Heart right ventricle (tissue), 16 donors: ENCODE measurements at regions not wholly inside any gene's neighbourhood (a gene's known extent, or its start where the extent isn't known, plus 50 kb on each side); places are given as distances from the start of the nearest gene placed in this dataset.

ENCODE experiments used
- ATAC-seq, 8 donors: fragments of 200-7000 bp; cut with Tn5 transposase; one replicate each; pipeline ENCODE4 v1.9.1; 2020; ENCODE audit warnings: mild to moderate bottlenecking in 8 of 8, moderate library complexity in 8 of 8, moderate number of reproducible peaks in 1 of 8
- DNase-seq, 2 donors: peaks; one replicate each; pipeline ENCODE4 v3.0.0-alpha.2; 2020
- H3K27ac ChIP-seq, 10 donors: fragments of 200-600 bp; sonication (generic) in 2 of 10; one replicate each; pipeline versions ENCODE4 v1.5.0 to v1.8.0; 2020 to 2022; ENCODE audit warnings: mild to moderate bottlenecking in 3 of 10
- H3K27me3 ChIP-seq, 7 donors: fragments of 200-600 bp; one replicate each; pipeline ENCODE4 v1.8.0; 2021 to 2022; ENCODE audit warnings: mild to moderate bottlenecking in 2 of 7
- H3K36me3 ChIP-seq, 9 donors: fragments of 200-600 bp; sonication (generic) in 1 of 9; one replicate each; pipeline versions ENCODE4 v1.5.0 to v1.8.0; 2020 to 2022; ENCODE audit warnings: mild to moderate bottlenecking in 2 of 9
- H3K4me1 ChIP-seq, 9 donors: fragments of 200-600 bp; sonication (generic) in 1 of 9; one replicate each; pipeline versions ENCODE4 v1.5.0 to v1.8.0; 2020 to 2022; ENCODE audit warnings: mild to moderate bottlenecking in 4 of 9
- H3K4me3 ChIP-seq, 10 donors: fragments of 200-600 bp; sonication (generic) in 2 of 10; one replicate each; pipeline versions ENCODE4 v1.5.0 to v1.8.0; 2020 to 2022; ENCODE audit warnings: mild to moderate bottlenecking in 7 of 10, moderate library complexity in 2 of 10
- H3K9me3 ChIP-seq, 11 donors: fragments of 200-600 bp in 10 of 11; sonication (generic) in 2 of 11; one replicate each; pipeline versions ENCODE4 v1.5.0 to v1.8.0; 2013 to 2022; ENCODE audit warnings: mild to moderate bottlenecking in 2 of 11, control low read depth in 1 of 11, moderate library complexity in 1 of 11
- CTCF ChIP-seq, 9 donors: fragments of 200-600 bp; sonication (generic) in 2 of 9; IDR thresholded peaks; one replicate each; pipeline versions ENCODE4 v1.5.0 to v1.8.0; 2021 to 2022; ENCODE audit warnings: antibody characterized with exemption in 9 of 9, mild to moderate bottlenecking in 5 of 9, moderate library complexity in 1 of 9
- WGBS, 2 donors: extraction: QIAGEN DNeasy Blood & Tissue Kit; methylation state at CpG; one replicate each; pipeline ENCODE4 v1.1.7; 2013; ENCODE audit warnings: inconsistent platforms in 1 of 2; 5-methylcytosine and 5-hydroxymethylcytosine counted together
- intact Hi-C, 10 donors: fragments of 100-400 bp; cut with DNase I; formaldehyde crosslinking; loops; one replicate each; pipeline versions ENCODE4 v1.11.1 to v1.14.2; 2022
- donor health status: Arrhythmogenic right ventricular cardiomyopathy.
- donor health status: ischemic (EF 13 %, LVEDD 7.1; RV severe dilation, severe dysfunction).
- donor health status: healthy with polysubstance abuse.
- donor health status: DM: no; HTN: yes; CAD: no.
- donor health status: DM: no; HTN: no; CAD: no.
- donor health status: ischemic (EF 25% LVEDD 6.9; RV normal size, moderate dysfunction).
- donor health status: ischemic (EF 25% LVEDD 5.7; RV mildly dilated, moderate dysfunction).
- donor health status: healthy.
- donor health status: DM: yes; HTN: yes; CAD: no.
- donor health status: Ischemic cardiomyopathy.
- donor health status: ischemic (EF 35%, LVEDD 5.7; RV mildly dilated, moderate dysfunction).
- donor health status: nonischemic (EF 11% LVEDD 7.7; RV severe dilation, severe dysfunction).
- donor health status: DM: yes; HTN: yes; CAD: no.
- donor health status: PGD.
- donor health status: ischemic (EF 29% LVEDD 5.4; RV normal size, mild dysfunction).
- donor health status: nonischemic (EF 23%, LVEDD 6.1; RV moderate dilation, normal function).

GRCh38 chr14:99081156-99081765 lies 190.7 kb downstream of the BCL11B start:
- H3K27ac ChIP-seq, result no peak overlapping the region
- intact Hi-C loops, result no loop called here
- no peaks in the 10 kb centered on the region for H3K36me3 ChIP-seq
- no peak overlapping the region for H3K4me3 ChIP-seq
- ATAC-seq (no peak), DNase-seq (no peak)
- no peak for TF ChIP-seq CTCF (IDR thresholded peaks at IDR 0.05)
- H3K4me1 ChIP-seq, result peaks cover 0 to 9% (median 0%) of the 10 kb centered on the region in 9 donors
- 87 to 88% methylated on average over 9 of the region's 9 CpGs for WGBS, 2 donors
- peaks cover 0 to 9% (median 6%) of the 10 kb centered on the region in 7 donors for H3K27me3 ChIP-seq
- peaks cover 0 to 27% (median 4%) of the 10 kb centered on the region in 11 donors for H3K9me3 ChIP-seq

GRCh38 chr14:99081880-99082279 lies 190.1 kb downstream of the BCL11B start:
- TF ChIP-seq CTCF (IDR thresholded peaks at IDR 0.05), result no peak
- ATAC-seq, result no peak
- peaks cover 0 to 7% (median 0%) of the 10 kb centered on the region in 9 donors for H3K4me1 ChIP-seq
- no peaks in the 10 kb centered on the region for H3K36me3 ChIP-seq
- WGBS, 2 donors, result 78 to 88% methylated on average over 2 of the region's 2 CpGs
- intact Hi-C loops, result no loop called here
- no peak for DNase-seq
- no peak overlapping the region for H3K27ac ChIP-seq
- no peak overlapping the region for H3K4me3 ChIP-seq
- H3K27me3 ChIP-seq, result peaks cover 0 to 7% (median 4%) of the 10 kb centered on the region in 7 donors
- H3K9me3 ChIP-seq, result peaks cover 0 to 27% (median 4%) of the 10 kb centered on the region in 11 donors

- no peaks in the 10 kb centered on the region for H3K27me3 ChIP-seq
- H3K27ac ChIP-seq, result no peak overlapping the region
- no peak for ATAC-seq
- H3K4me3 ChIP-seq, result no peak overlapping the region
- no peaks in the 10 kb centered on the region for H3K4me1 ChIP-seq
- intact Hi-C loops, result no loop called here
- H3K36me3 ChIP-seq, result no peaks in the 10 kb centered on the region
- H3K9me3 ChIP-seq, result peaks cover 0 to 20% (median 0%) of the 10 kb centered on the region in 11 donors
- no peak for TF ChIP-seq CTCF (IDR thresholded peaks at IDR 0.05)
- WGBS, 2 donors, result 71 to 72% methylated on average over 17 of the region's 17 CpGs
- DNase-seq, result no peak
These were observed 178.2 kb downstream of the BCL11B start for GRCh38 chr14:99093532-99094517.

- intact Hi-C loops, result no loop called here
- Histone ChIP-seq H3K4me3 (no peak overlapping the region), H3K27ac (no peak overlapping the region), H3K4me1 (no peaks in the 10 kb centered on the region), H3K36me3 (no peaks in the 10 kb centered on the region), H3K9me3 (peaks cover 0 to 20% (median 0%) of the 10 kb centered on the region in 11 donors), H3K27me3 (no peaks in the 10 kb centered on the region)
- ATAC-seq (no peak), DNase-seq (no peak)
- 80 to 89% methylated on average over 12 of the region's 12 CpGs for WGBS, 2 donors
- no peak for TF ChIP-seq CTCF (IDR thresholded peaks at IDR 0.05)
These were observed 177.1 kb downstream of the BCL11B start for GRCh38 chr14:99094901-99095300.
